NCI-H146 treated with DMSO at 0.1 percent for 48 hours (cell line): ENCODE measurements at regions not wholly inside any gene's neighbourhood (a gene's known extent, or its start where the extent isn't known, plus 50 kb on each side); places are given as distances from the start of the nearest gene placed in this dataset.

Experiments
- DNase-seq: peaks from one replicate; lab custom pipeline; 2025; ENCODE audit not compliant: unreplicated experiment; lab: John Stamatoyannopoulos, UW

GRCh38 chr7:25314094-25314730 is 85.9 kb upstream of the NPVF start:
- DNase-seq: no peak

- DNase-seq: peak; percentile 17
Observed at GRCh38 chr7:25314731-25315267, 86.5 kb upstream of the NPVF start.

- DNase-seq: no peak
Observed at GRCh38 chr7:25316366-25316765, 88.1 kb upstream of the NPVF start.

- no peak for DNase-seq
Observed at GRCh38 chr7:25318047-25318446, 89.8 kb upstream of the NPVF start.

- no peak for DNase-seq
Observed at GRCh38 chr7:25319707-25320106, 91.4 kb upstream of the NPVF start.

- no peak for DNase-seq
Observed at GRCh38 chr7:25320791-25321190, 92.5 kb upstream of the NPVF start.

- no peak for DNase-seq
Observed at GRCh38 chr7:25321424-25321823, 93.1 kb upstream of the NPVF start.

GRCh38 chr7:25322473-25322872 is 94.2 kb upstream of the NPVF start:
- no peak for DNase-seq

GRCh38 chr7:25325186-25325757 is 97.0 kb upstream of the NPVF start:
- DNase-seq: no peak

- DNase-seq: no peak
Observed at GRCh38 chr7:25326501-25327156, 98.3 kb upstream of the NPVF start.

- no peak for DNase-seq
Observed at GRCh38 chr7:25329815-25330214, 101.5 kb upstream of the NPVF start.

GRCh38 chr7:25333296-25333928 is 105.1 kb upstream of the NPVF start:
- no peak for DNase-seq

GRCh38 chr7:25347360-25348066 is 119.2 kb upstream of the NPVF start:
- DNase-seq: no peak

GRCh38 chr7:25348104-25348503 is 119.8 kb upstream of the NPVF start:
- no peak for DNase-seq

- no peak for DNase-seq
Observed at GRCh38 chr7:25349283-25350017, 121.2 kb upstream of the NPVF start.

GRCh38 chr7:25350041-25350440 is 121.8 kb upstream of the NPVF start:
- no peak for DNase-seq

- no peak for DNase-seq
Observed at GRCh38 chr7:25351761-25352160, 123.5 kb upstream of the NPVF start.

GRCh38 chr7:25353196-25353595 is 124.9 kb upstream of the NPVF start:
- DNase-seq: no peak

GRCh38 chr7:25353732-25354131 is 125.4 kb upstream of the NPVF start:
- DNase-seq: no peak

- no peak for DNase-seq
Observed at GRCh38 chr7:25356534-25357151, 128.4 kb upstream of the NPVF start.
